ENCODE measurements at regions not wholly inside any gene's neighbourhood (a gene's known extent, or its start where the extent isn't known, plus 50 kb on each side); places are given as distances from the start of the nearest gene placed in this dataset.

GRCh38 chr15:93428807-93429351, 339.9 kb upstream of the RGMA start:
- no peak for DNase-seq (ENCODE audit: low read depth)

- DNase-seq (ENCODE audit: low read depth) = no peak
Measured at GRCh38 chr15:93428150-93428549, 339.1 kb upstream of the RGMA start.

- no peak for DNase-seq (ENCODE audit: low read depth)
Measured at GRCh38 chr15:93424131-93424530, 335.1 kb upstream of the RGMA start.

GRCh38 chr15:93422476-93422875, 333.5 kb upstream of the RGMA start:
- no peak for DNase-seq (ENCODE audit: low read depth)

- DNase-seq (ENCODE audit: low read depth) = no peak
Measured at GRCh38 chr15:93420477-93420876, 331.5 kb upstream of the RGMA start.

GRCh38 chr15:93420050-93420452, 331.0 kb upstream of the RGMA start:
- DNase-seq (ENCODE audit: low read depth) = no peak

- DNase-seq (ENCODE audit: low read depth) = no peak
Measured at GRCh38 chr15:93418566-93418965, 329.6 kb upstream of the RGMA start.

GRCh38 chr15:93417631-93418030, 328.6 kb upstream of the RGMA start:
- no peak for DNase-seq (ENCODE audit: low read depth)

- DNase-seq (ENCODE audit: low read depth) = no peak
Measured at GRCh38 chr15:93417156-93417555, 328.1 kb upstream of the RGMA start.

- DNase-seq (ENCODE audit: low read depth) = no peak
Measured at GRCh38 chr15:93415576-93415975, 326.6 kb upstream of the RGMA start.

GRCh38 chr15:93414576-93415231, 325.7 kb upstream of the RGMA start:
- DNase-seq (ENCODE audit: low read depth) = no peak

- no peak for DNase-seq (ENCODE audit: low read depth)
Measured at GRCh38 chr15:93413745-93414144, 324.7 kb upstream of the RGMA start.

GRCh38 chr15:93399121-93399520, 310.1 kb upstream of the RGMA start:
- no peak for DNase-seq (ENCODE audit: low read depth)

- DNase-seq (ENCODE audit: low read depth) = no peak
Measured at GRCh38 chr15:93389211-93389610, 300.2 kb upstream of the RGMA start.

- no peak for DNase-seq (ENCODE audit: low read depth)
Measured at GRCh38 chr15:93384886-93385285, 295.9 kb upstream of the RGMA start.

- DNase-seq (ENCODE audit: low read depth) = no peak
Measured at GRCh38 chr15:93382200-93382820, 293.3 kb upstream of the RGMA start.

GRCh38 chr15:93378558-93378957, 289.5 kb upstream of the RGMA start:
- no peak for DNase-seq (ENCODE audit: low read depth)

GRCh38 chr15:93372865-93373223, 283.8 kb upstream of the RGMA start:
- no peak for DNase-seq (ENCODE audit: low read depth)

GRCh38 chr15:93372208-93372864, 283.3 kb upstream of the RGMA start:
- DNase-seq (ENCODE audit: low read depth) = no peak

- no peak for DNase-seq (ENCODE audit: low read depth)
Measured at GRCh38 chr15:93366387-93367100, 277.5 kb upstream of the RGMA start.

- DNase-seq (ENCODE audit: low read depth) = no peak
Measured at GRCh38 chr15:93362821-93363220, 273.8 kb upstream of the RGMA start.

- DNase-seq (ENCODE audit: low read depth) = no peak
Measured at GRCh38 chr15:93362203-93362602, 273.2 kb upstream of the RGMA start.

- no peak for DNase-seq (ENCODE audit: low read depth)
Measured at GRCh38 chr15:93361703-93362102, 272.7 kb upstream of the RGMA start.
